PC-9 (cell line): ENCODE measurements at regions not wholly inside any gene's neighbourhood (a gene's known extent, or its start where the extent isn't known, plus 50 kb on each side); places are given as distances from the start of the nearest gene placed in this dataset.

ENCODE experiments used
- BruUV-seq: library from RNA; stranded (reverse); fragments of 400-500 nt; replicated peaks from 2 replicates; lab custom pipeline; 2021; lab: Mats Ljungman, UMichigan
- CTCF ChIA-PET: fragments of 300-600 bp; sonication (Branson Sonifier 250); formaldehyde crosslinking; loops from one replicate; lab custom pipeline; 2022; ENCODE audit warnings: antibody characterized with exemption; lab: Charles Lee
- POLR2A ChIA-PET: fragments of 300-600 bp; sonication (Branson Sonifier 250); formaldehyde crosslinking; loops from one replicate; lab custom pipeline; 2022; ENCODE audit warnings: antibody characterized with exemption; ENCODE audit not compliant: unreplicated experiment; lab: Charles Lee
- DNase-seq, 2 experiments: peaks; one replicate each; pipeline versions ENCODE4 v3.0.0 to v3.0.0-alpha.2; 2015 to 2022; ENCODE audit warnings: mixed read lengths in 1 of 2
- H2AFZ ChIP-seq: fragments of 200-600 bp; sonication (generic); 2 replicates; pipeline ENCODE4 v1.8.1; 2017; ENCODE audit warnings: antibody characterized with exemption
- H3F3A ChIP-seq: fragments of 200-600 bp; sonication (generic); 2 replicates; pipeline ENCODE4 v1.8.1; 2017; ENCODE audit warnings: antibody characterized with exemption, mild to moderate bottlenecking, low read depth; ENCODE audit not compliant: insufficient read depth
- H3K27ac ChIP-seq: fragments of 200-600 bp; sonication (generic); 2 replicates; pipeline ENCODE4 v1.6.1; 2016; ENCODE audit warnings: mixed run types
- H3K27me3 ChIP-seq: fragments of 200-600 bp; sonication (generic); 2 replicates; pipeline ENCODE4 v1.6.1; 2016; ENCODE audit warnings: low read depth, mixed run types; ENCODE audit not compliant: insufficient read depth
- H3K36me3 ChIP-seq: fragments of 200-600 bp; sonication (generic); 2 replicates; pipeline ENCODE4 v1.6.1; 2016; ENCODE audit warnings: low read depth, mixed run types
- H3K4me1 ChIP-seq: fragments of 200-600 bp; sonication (generic); replicated peaks from 2 replicates; pipeline ENCODE4 v1.6.1; 2016; ENCODE audit warnings: mixed run types; ENCODE audit not compliant: insufficient read depth
- H3K4me2 ChIP-seq: fragments of 200-600 bp; sonication (generic); 2 replicates; pipeline ENCODE4 v1.6.1; 2017; ENCODE audit warnings: mixed run types
- H3K4me3 ChIP-seq: fragments of 200-600 bp; sonication (generic); 2 replicates; pipeline ENCODE4 v1.6.1; 2016; ENCODE audit warnings: mixed run types
- H3K79me2 ChIP-seq: fragments of 200-600 bp; sonication (generic); 2 replicates; pipeline ENCODE4 v1.6.1; 2017; ENCODE audit warnings: low read depth, mixed run types
- H3K9me2 ChIP-seq: fragments of 200-600 bp; sonication (generic); 2 replicates; pipeline ENCODE4 v1.8.1; 2017; ENCODE audit warnings: mild to moderate bottlenecking; ENCODE audit not compliant: insufficient read depth
- H3K9me3 ChIP-seq: fragments of 200-600 bp; sonication (generic); 2 replicates; pipeline ENCODE4 v1.8.1; 2016; ENCODE audit warnings: low read depth; ENCODE audit not compliant: insufficient read depth
- H4K20me1 ChIP-seq: fragments of 200-600 bp; sonication (generic); 2 replicates; pipeline ENCODE4 v1.8.1; 2017; ENCODE audit not compliant: insufficient read depth
- CTCF ChIP-seq: fragments of 200-600 bp; sonication (generic); conservative IDR thresholded peaks from 2 replicates; pipeline ENCODE4 v1.6.1; 2017; ENCODE audit warnings: mixed run types, antibody characterized with exemption, mild to moderate bottlenecking, moderate library complexity
- EZH2 ChIP-seq: fragments of 200-600 bp; sonication (generic); IDR thresholded peaks from 2 replicates; pipeline ENCODE4 v1.8.0; 2017; ENCODE audit warnings: antibody characterized with exemption, low read depth
- intact Hi-C: fragments of 100-400 bp; cut with micrococcal nuclease; formaldehyde crosslinking; loops from one replicate; pipeline ENCODE4 v1.10.0; 2022; ENCODE audit not compliant: unreplicated experiment

- Histone ChIP-seq H3F3A (no peaks in the 10 kb centered on the region), H3K9me2 (no peaks in the 10 kb centered on the region), H3K27me3 (no peaks in the 10 kb centered on the region), H3K27ac (no peak overlapping the region), H3K36me3 (no peaks in the 10 kb centered on the region), H2AFZ (no peak overlapping the region), H3K4me3 (no peak overlapping the region), H3K4me1 (no peaks in the 10 kb centered on the region), H3K9me3 (no peaks in the 10 kb centered on the region), H3K4me2 (no peak overlapping the region), H4K20me1 (no peaks in the 10 kb centered on the region), H3K79me2 (no peaks in the 10 kb centered on the region)
- ChIA-PET POLR2A (interaction anchor here (0.7 kb wide), 1 partner anchor 14 kb away, joined by 6 read pairs; no protein-coding TSS in a partner anchor), CTCF (no interaction called here)
- intact Hi-C loops = no loop called here
- TF ChIP-seq EZH2 (no peak), CTCF (no peak)
- no TSS peak for BruUV-seq
- no peak for DNase-seq
Observed at GRCh38 chr11:128193615-128194014, 393.7 kb downstream of the ETS1 start.

GRCh38 chr11:128190312-128190711, 397.0 kb downstream of the ETS1 start:
- ChIA-PET CTCF (no interaction called here), POLR2A (no interaction called here)
- no peaks in the 10 kb centered on the region for H3K79me2 ChIP-seq
- no peak overlapping the region for H3K4me2 ChIP-seq
- H3K4me3 ChIP-seq = no peak overlapping the region
- no peaks in the 10 kb centered on the region for H3K36me3 ChIP-seq
- TF ChIP-seq CTCF (no peak), EZH2 (no peak)
- no peaks in the 10 kb centered on the region for H3K27me3 ChIP-seq
- intact Hi-C loops = no loop called here
- no peak for DNase-seq
- H3K27ac ChIP-seq = no peak overlapping the region
- BruUV-seq = no TSS peak
- no peaks in the 10 kb centered on the region for H3K9me2 ChIP-seq
- no peaks in the 10 kb centered on the region for H3K4me1 ChIP-seq
- H4K20me1 ChIP-seq = no peaks in the 10 kb centered on the region
- H2AFZ ChIP-seq = no peak overlapping the region
- H3K9me3 ChIP-seq = peaks cover 3% of the 10 kb centered on the region; the same call in 1 of the 2 replicates
- no peaks in the 10 kb centered on the region for H3F3A ChIP-seq

- POLR2A ChIA-PET = no interaction called here
- Histone ChIP-seq H3K9me2 (no peaks in the 10 kb centered on the region), H3K27ac (no peak overlapping the region), H3F3A (no peaks in the 10 kb centered on the region), H3K9me3 (peaks cover 7% of the 10 kb centered on the region; the same call in 1 of the 2 replicates), H3K79me2 (no peaks in the 10 kb centered on the region), H2AFZ (no peak overlapping the region), H3K27me3 (no peaks in the 10 kb centered on the region), H3K4me1 (no peaks in the 10 kb centered on the region), H3K36me3 (no peaks in the 10 kb centered on the region), H3K4me2 (no peak overlapping the region), H4K20me1 (no peaks in the 10 kb centered on the region), H3K4me3 (no peak overlapping the region)
- intact Hi-C loops = no loop called here
- CTCF ChIA-PET = no interaction called here
- no peak for DNase-seq
- no TSS peak for BruUV-seq
- TF ChIP-seq CTCF (no peak), EZH2 (no peak)
Observed at GRCh38 chr11:128189823-128190222, 397.5 kb downstream of the ETS1 start.
